Islet of Langerhans (tissue), 1 donor: ENCODE measurements at regions not wholly inside any gene's neighbourhood (a gene's known extent, or its start where the extent isn't known, plus 50 kb on each side); places are given as distances from the start of the nearest gene placed in this dataset.
"Not testable (repeated sequence)": the region's sequence is repeated elsewhere in the genome, so short reads cannot be mapped to it uniquely, and the experiment has no call there.

ENCODE experiments used
- FAIRE-seq: peaks from one replicate; lab custom pipeline; 2011; peaks lifted over from hg19 to GRCh38; lab: Jason Lieb, UNC

DNA sequence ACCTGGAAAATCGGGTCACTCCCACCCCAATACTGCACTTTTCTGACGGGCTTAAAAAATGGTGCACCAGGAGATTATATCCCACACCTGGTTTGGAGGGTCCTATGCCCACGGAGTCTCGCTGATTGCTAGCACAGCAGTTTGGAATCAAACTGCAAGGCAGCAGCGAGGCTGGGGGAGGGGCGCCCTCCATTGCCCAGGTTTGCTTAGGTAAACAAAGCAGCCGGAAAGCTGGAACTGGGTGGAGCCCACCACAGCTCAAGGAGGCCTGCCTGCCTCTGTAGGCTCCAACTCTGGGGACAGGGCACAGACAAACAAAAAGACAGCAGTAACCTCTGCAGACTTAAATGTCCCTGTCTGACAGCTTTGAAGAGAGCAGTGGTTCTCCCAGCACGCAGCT is 167.1 kb upstream of the PHACTR1 start:
- FAIRE-seq: not testable (repeated sequence)

DNA sequence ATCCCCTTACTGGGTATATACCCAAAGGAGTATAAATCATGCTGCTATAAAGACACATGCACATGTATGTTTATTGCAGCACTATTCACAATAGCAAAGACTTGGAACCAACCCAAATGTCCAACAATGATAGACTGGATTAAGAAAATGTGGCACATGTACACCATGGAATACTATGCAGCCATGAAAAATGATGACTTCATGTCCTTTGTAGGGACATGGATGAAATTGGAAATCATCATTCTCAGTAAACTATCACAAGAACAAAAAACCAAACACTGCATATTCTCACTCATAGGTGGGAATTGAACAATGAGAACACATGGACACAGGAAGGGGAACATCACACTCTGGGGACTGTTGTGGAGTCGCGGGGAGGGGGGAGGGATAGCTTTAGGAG is 161.7 kb upstream of the PHACTR1 start:
- FAIRE-seq: not testable (repeated sequence)

DNA sequence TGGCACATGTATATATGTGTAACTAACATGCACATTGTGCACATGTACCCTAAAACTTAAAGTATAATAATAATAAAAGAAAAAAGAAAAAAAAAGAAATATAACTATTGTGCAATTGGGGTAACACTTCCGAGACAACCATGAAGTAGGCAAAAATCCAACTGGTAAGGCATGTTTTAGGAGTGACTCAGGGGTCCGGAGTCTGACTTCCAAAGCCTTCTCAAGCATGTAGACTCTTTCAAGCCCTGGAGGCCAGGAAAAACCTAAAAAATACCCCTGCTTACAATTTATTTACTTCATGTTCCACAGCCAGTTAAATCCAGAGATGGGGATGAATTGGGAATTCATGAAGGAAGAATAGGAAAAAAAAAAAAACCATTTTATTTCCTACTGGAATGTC is 161.3 kb upstream of the PHACTR1 start:
- no peak for FAIRE-seq

DNA sequence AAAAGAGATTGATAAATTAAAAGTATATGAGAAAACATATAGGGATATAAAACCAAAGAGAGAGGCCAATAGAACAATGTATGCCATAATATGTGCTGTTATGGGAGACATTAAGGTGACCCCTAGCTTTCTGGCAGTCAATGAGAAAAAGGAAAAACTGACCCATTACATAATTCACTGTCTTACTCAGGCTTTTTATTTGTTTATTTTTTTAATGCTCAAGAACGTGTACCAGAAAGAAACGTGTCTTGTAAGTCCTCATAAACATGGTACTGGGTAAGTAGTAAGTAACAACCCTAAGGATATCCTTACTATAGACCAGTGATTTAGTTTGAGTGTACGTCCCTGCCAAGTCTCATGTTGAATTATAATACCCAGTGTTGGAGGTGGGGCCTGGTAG is 160.8 kb upstream of the PHACTR1 start:
- FAIRE-seq: no peak

GRCh38 chr6:12557765-12558164 is 158.8 kb upstream of the PHACTR1 start:
- FAIRE-seq: no peak

DNA sequence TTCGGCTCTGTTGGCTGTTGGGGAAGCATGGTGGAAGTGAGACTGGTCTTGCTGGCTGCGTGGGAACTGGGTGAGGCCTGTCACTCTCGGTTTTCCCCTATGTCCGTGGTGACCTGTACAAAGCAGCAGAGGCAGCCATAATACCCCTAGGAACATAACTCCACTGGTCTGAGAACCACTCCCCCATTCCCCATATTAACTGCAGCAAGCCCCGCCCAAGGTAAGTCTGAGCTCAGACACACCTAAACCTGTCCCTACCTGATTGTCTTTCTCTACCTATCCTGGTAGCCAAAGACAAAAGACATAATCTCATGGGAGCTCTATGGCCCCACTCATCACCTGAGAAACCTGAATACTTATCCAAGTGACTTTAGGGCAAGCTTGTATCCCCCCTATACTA is 156.3 kb upstream of the PHACTR1 start:
- FAIRE-seq: no peak

GRCh38 chr6:12566618-12567123 is 149.9 kb upstream of the PHACTR1 start:
- no peak for FAIRE-seq

- FAIRE-seq: no peak
Measured at GRCh38 chr6:12567682-12568081, 148.9 kb upstream of the PHACTR1 start.

- no peak for FAIRE-seq
Measured at GRCh38 chr6:12569646-12570045, 146.9 kb upstream of the PHACTR1 start.

- FAIRE-seq: peak; percentile 96
Measured at GRCh38 chr6:12570461-12571030, 146.0 kb upstream of the PHACTR1 start.

GRCh38 chr6:12572896-12573827 is 143.4 kb upstream of the PHACTR1 start:
- FAIRE-seq: peak; percentile 9

DNA sequence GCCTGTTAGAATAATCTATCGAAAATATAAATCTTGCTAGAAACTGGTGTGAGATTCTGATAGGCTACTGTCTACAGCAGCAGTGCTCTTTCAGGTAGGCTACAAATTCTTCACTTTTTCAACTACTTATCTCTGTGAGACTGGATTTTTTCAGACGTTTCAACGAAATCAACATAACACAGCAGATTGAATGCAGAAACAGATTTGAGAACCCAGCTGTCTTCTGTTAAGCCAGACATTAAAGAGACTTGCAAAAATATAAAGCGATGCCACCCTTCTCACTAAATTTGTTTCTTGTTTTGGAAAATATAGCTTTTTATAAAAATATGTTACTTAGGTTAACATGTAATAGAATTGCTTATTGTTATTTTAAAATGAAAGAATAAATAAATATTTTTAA is 140.6 kb upstream of the PHACTR1 start:
- no peak for FAIRE-seq

DNA sequence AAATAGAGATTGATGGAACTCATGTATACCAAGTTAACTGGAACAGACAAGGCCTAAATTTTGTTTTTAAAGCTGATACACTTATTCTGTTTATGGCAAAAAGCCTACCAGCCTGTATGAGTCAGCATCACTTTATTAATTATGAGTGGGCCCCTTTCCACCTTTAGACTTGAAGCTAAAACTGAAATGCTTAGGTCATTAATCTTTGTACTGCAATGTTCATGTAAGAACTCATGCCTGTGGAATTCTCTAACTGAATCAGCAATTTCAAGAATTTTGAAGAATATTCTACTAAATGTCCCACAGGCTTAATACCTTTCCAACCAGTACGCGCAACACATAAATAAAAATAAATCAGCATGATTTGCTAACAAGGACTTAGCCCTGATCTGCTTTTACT is 140.2 kb upstream of the PHACTR1 start:
- no peak for FAIRE-seq

- no peak for FAIRE-seq
Measured at GRCh38 chr6:12577124-12577850, 139.3 kb upstream of the PHACTR1 start.

DNA sequence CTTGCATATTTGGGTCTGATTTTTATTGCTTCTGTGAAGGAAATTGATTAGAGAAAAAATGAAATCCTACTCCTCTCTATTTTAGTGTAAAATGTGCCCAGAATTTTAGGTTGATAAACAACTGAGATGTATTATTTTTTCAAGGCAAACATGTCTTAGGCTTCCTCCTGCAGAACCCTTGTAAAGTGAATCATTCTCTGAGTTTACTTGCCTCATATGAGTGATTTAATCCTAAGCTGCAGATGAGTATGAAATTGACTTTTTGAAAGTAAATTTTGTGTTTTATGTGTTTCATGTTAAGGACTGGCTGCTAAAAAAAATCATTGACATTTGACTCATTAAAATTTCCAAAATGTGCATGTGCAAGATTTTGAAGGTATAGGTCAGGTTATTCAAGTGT is 138.5 kb upstream of the PHACTR1 start:
- no peak for FAIRE-seq

DNA sequence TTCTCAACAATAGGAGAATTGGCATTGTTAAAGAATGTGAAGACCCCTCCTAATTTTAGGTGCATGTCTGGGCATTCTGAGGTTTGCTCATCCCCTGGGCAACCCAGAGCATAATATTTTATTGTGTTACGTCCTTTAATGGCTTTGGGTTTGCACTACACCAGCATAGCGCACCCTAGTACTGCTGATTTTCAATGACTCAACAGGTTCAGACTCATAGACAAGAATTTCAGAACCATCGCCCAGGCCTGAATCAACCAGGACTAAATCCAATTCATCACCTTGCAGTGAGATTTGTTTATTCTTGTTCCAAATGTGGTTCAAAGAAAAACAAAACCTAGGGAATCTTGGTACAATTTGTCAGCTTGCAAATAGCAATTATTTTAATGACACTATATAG is 137.8 kb upstream of the PHACTR1 start:
- no peak for FAIRE-seq

GRCh38 chr6:12580290-12580689 is 136.3 kb upstream of the PHACTR1 start:
- no peak for FAIRE-seq

GRCh38 chr6:12582421-12583110 is 134.0 kb upstream of the PHACTR1 start:
- no peak for FAIRE-seq

DNA sequence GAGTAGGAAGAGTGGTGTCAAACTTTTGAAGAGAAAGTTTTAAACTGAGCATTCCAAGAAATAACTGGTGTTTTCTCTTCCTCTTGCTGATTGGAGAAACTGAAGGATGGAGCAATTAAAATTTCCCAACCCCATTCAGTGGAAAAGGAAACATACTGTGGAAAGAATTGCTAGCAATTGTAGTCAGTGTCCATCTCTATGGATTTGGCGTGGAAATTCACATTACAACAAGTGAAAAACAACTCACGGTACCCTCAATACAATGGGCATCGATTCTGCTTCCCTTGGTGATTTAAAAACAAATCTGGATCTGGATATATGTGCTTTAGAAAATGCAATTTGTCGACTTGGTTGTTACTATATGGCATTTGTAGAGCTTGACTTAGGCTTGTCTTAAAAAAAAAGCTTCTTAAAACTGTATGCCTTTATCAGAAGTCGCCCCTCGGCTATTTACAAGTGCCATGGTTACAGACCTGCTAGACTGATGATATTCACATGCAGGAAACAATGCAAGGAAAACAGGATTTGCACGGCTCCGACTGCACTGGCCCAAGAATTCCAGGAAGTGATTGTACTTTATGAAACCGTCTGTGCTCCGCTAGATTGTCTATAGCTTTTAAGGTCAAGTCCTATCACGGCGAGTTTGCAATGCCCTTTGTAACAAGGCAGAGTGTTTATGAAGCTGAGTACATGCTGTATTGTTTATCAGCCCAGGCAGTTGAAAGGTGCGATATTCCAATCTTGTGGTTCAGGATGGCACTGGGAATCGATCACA is 131.7 kb upstream of the PHACTR1 start:
- no peak for FAIRE-seq

DNA sequence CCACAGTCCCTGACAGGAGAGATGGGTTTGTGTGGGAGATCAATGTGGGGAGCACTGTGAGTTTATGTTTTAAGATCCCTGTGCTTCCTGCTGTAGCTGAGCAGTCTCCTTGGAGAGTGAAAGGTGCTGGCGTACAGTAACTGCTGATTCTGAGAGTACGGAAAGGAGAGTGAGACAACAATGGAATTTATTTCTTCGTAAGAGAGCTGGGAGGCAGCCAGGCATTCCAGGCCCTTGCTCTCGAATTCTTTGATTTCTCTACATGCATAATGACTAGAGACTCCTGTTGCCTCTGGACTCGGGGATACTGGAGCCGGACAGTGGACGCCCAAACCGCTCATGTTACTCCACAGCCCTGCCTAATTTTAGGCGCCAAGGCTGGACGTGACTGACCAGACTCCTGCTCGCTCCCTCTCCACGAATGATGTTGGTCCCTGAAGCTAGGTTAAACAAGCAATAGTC is 131.0 kb upstream of the PHACTR1 start:
- no peak for FAIRE-seq

DNA sequence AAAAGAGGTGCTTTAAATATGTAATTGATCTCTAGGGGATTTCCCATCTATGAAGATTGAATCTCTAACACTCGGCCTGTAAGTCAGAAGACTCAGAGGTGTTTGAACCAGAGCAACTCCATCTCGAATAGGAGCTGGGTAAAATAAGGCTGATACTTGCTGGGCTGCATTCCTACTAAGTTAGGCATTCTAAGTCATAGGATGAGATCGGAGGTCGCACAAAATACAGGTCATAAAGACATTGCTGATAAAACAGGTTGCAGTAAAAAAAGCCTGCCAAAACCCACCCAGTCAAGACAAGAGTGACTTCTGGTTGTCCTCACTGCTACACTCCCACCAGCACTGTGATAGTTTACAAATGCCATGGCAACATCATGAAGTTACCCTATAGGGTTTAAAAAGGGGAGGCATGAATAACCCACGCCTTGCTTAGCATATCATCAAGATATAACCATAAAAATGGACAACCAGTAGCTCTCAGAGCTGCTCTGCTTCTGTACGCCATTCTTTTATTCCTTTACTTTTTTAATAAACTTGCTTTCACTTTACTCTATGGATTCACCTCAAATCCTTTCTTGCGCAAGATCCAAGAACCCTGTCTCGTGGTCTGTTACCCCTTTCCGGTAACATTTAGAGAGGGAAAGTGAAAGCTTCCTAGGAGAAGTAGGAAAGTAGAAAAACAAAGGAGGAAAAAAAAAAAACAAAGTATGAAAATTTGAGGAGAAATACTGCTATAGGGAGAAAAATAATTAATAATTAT is 129.7 kb upstream of the PHACTR1 start:
- no peak for FAIRE-seq
